GM12878 (cell line): ENCODE measurements at regions not wholly inside any gene's neighbourhood (a gene's known extent, or its start where the extent isn't known, plus 50 kb on each side); places are given as distances from the start of the nearest gene placed in this dataset.

ENCODE experiments used
- ATAC-seq: fragments of 200-7000 bp; cut with Tn5 transposase; 3 replicates; pipeline ENCODE4 v1.9.1; 2020; ENCODE audit warnings: mild to moderate bottlenecking, moderate library complexity
- BruUV-seq: library from RNA; stranded (reverse); fragments of 400-500 nt; replicated peaks from 2 replicates; lab custom pipeline; 2021; lab: Mats Ljungman, UMichigan
- CTCF ChIA-PET: fragments of 300-600 bp; sonication (Branson Sonifier 250); formaldehyde crosslinking; extraction: SDS; loops from one replicate; lab custom pipeline; 2021; ENCODE audit warnings: inconsistent platforms; lab: Yijun Ruan, JAX
- POLR2A ChIA-PET: fragments of 350-600 bp; formaldehyde crosslinking; extraction: SDS; loops from one replicate; lab custom pipeline; 2021; ENCODE audit warnings: inconsistent platforms; lab: Charles Lee
- RAD21 ChIA-PET: fragments of 300-600 bp; sonication (Branson Sonifier 250); formaldehyde crosslinking; loops from one replicate; lab custom pipeline; 2023; ENCODE audit warnings: antibody characterized with exemption; ENCODE audit not compliant: unreplicated experiment; lab: Charles Lee
- SMC1A ChIA-PET: fragments of 300-600 bp; sonication (Branson Sonifier 250); formaldehyde crosslinking; loops from one replicate; lab custom pipeline; 2023; ENCODE audit not compliant: unreplicated experiment, uncharacterized antibody; lab: Charles Lee
- DNase-seq: peaks from one replicate; pipeline ENCODE4 v3.0.0-alpha.2; 2011; ENCODE audit warnings: low read depth, low spot score
- FAIRE-seq: peaks from 3 replicates; lab custom pipeline; 2011; peaks lifted over from hg19 to GRCh38; lab: Jason Lieb, UNC
- H2AFZ ChIP-seq: 2 replicates; pipeline ENCODE4 v1.6.0; 2011; ENCODE audit warnings: low read depth, low read length, control low read depth; ENCODE audit not compliant: control insufficient read depth
- H3K27ac ChIP-seq: 2 replicates; pipeline ENCODE4 v1.5.1; 2011; ENCODE audit warnings: control low read depth; ENCODE audit not compliant: control insufficient read depth, insufficient read depth
- H3K27me3 ChIP-seq, 2 experiments: replicated peaks in 1 of 2; 2 replicates each; pipeline versions ENCODE4 v1.6.0 to v1.6.1; 2011; ENCODE audit warnings: low read length in 1 of 2; ENCODE audit not compliant: control insufficient read depth in 2 of 2, insufficient read depth in 2 of 2
- H3K36me3 ChIP-seq, 2 experiments: 2 replicates each; pipeline ENCODE4 v1.5.1; 2011; ENCODE audit warnings: low read length in 1 of 2; ENCODE audit not compliant: control insufficient read depth in 2 of 2, insufficient read depth in 2 of 2
- H3K4me1 ChIP-seq: 2 replicates; pipeline ENCODE4 v1.6.1; 2011; ENCODE audit warnings: mild to moderate bottlenecking, low read length, moderate library complexity, mixed read lengths; ENCODE audit not compliant: control insufficient read depth, insufficient read depth
- H3K4me2 ChIP-seq: 2 replicates; pipeline ENCODE4 v1.6.0; 2011; ENCODE audit warnings: control low read depth; ENCODE audit not compliant: control insufficient read depth, insufficient read depth
- H3K4me3 ChIP-seq: fragments of 200-600 bp; sonication (generic); 2 replicates; pipeline ENCODE4 v1.5.1; 2016
- H3K79me2 ChIP-seq: 2 replicates; pipeline ENCODE4 v1.6.0; 2011; ENCODE audit warnings: low read length; ENCODE audit not compliant: control insufficient read depth, insufficient read depth
- H3K9ac ChIP-seq: 2 replicates; pipeline ENCODE4 v1.8.0; 2011; ENCODE audit warnings: low read length, control low read depth, mixed read lengths; ENCODE audit not compliant: control insufficient read depth, insufficient read depth
- H3K9me3 ChIP-seq: replicated peaks from 3 replicates; pipeline ENCODE4 v1.5.1; 2011; ENCODE audit warnings: mild to moderate bottlenecking, low read length; ENCODE audit not compliant: control insufficient read depth, insufficient read depth
- H4K20me1 ChIP-seq: 2 replicates; pipeline ENCODE4 v1.6.0; 2011; ENCODE audit not compliant: control insufficient read depth, insufficient read depth
- BRCA1 ChIP-seq: IDR thresholded peaks from 2 replicates; pipeline ENCODE4 v1.6.1; 2011; ENCODE audit warnings: low read depth, low read length, improper control_type of control experiment
- CREM ChIP-seq: IDR thresholded peaks from 2 replicates; pipeline ENCODE4 v1.6.1; 2014; ENCODE audit warnings: antibody characterized with exemption, low read depth
- ELK1 ChIP-seq: IDR thresholded peaks from 2 replicates; pipeline ENCODE4 v1.6.1; 2012; ENCODE audit warnings: low read depth, low read length, improper control_type of control experiment
- EP300 ChIP-seq, 2 experiments: fragments of 150-350 bp in 1 of 2; IDR thresholded peaks; 2 replicates each; pipeline ENCODE4 v1.6.1; 2011 to 2012; ENCODE audit warnings: low read depth in 2 of 2, low read length in 2 of 2, borderline replicate concordance in 1 of 2, improper control_type of control experiment in 1 of 2, inconsistent platforms in 1 of 2; ENCODE audit not compliant: control insufficient read depth in 1 of 2
- MLLT1 ChIP-seq: fragments of 450-650 bp; IDR thresholded peaks from 2 replicates; pipeline ENCODE4 v1.6.1; 2016; ENCODE audit warnings: mild to moderate bottlenecking
- MYB ChIP-seq: fragments of 150-350 bp; IDR thresholded peaks from 2 replicates; pipeline ENCODE4 v1.6.1; 2014; ENCODE audit warnings: mild to moderate bottlenecking, low read depth, low read length, borderline replicate concordance
- SREBF2 ChIP-seq: IDR thresholded peaks from 2 replicates; pipeline ENCODE4 v1.6.1; 2012; ENCODE audit warnings: mild to moderate bottlenecking, low read length
- SUZ12 ChIP-seq: fragments of 200-600 bp; sonication (generic); IDR thresholded peaks from one replicate; pipeline ENCODE4 v1.6.1; 2018; ENCODE audit warnings: antibody characterized with exemption, mild to moderate bottlenecking; ENCODE audit not compliant: unreplicated experiment
- WGBS: methylation state at CpG from one replicate; pipeline ENCODE4 v1.1.6; 2016; ENCODE audit warnings: low lambda C conversion rate; ENCODE audit not compliant: insufficient replicate concordance, insufficient coverage; ENCODE audit errors: missing lambda C conversion rate; 5-methylcytosine and 5-hydroxymethylcytosine counted together
- in situ Hi-C: fragments of 300-500 bp; cut with MboI; formaldehyde crosslinking; loops from 9 replicates; pipeline ENCODE4 v1.14.3; 2018; ENCODE audit warnings: mixed read lengths
- intact Hi-C: fragments of 100-400 bp; cut with micrococcal nuclease; formaldehyde crosslinking; loops from one replicate; pipeline ENCODE4 v1.14.2; 2022; ENCODE audit not compliant: unreplicated experiment

GRCh38 chr9:106772523-106773290 lies 90.3 kb upstream of the ZNF462 start:
- no peaks in the 10 kb centered on the region for H3K27me3 ChIP-seq
- ChIA-PET SMC1A (interaction anchor here (0.7 kb wide), 1 partner anchor 109 kb away, joined by 3 read pairs; no protein-coding TSS in a partner anchor), POLR2A (no interaction called here), CTCF (interaction anchor here (0.9 kb wide), 1 partner anchor 400 kb away, joined by 3 read pairs; no protein-coding TSS in a partner anchor)
- H3K36me3 ChIP-seq = no peaks in the 10 kb centered on the region
- no peaks in the 10 kb centered on the region for H3K79me2 ChIP-seq
- intact Hi-C loops (no loop called here), in situ Hi-C loops (no loop called here)
- no peak for ATAC-seq
- DNase-seq = no peak
- H4K20me1 ChIP-seq = no peaks in the 10 kb centered on the region
- H3K4me3 ChIP-seq = no peak overlapping the region
- WGBS = 25% methylated on average over 5 of the region's 5 CpGs
- no peak overlapping the region for H3K27ac ChIP-seq
- no peaks in the 10 kb centered on the region for H3K4me1 ChIP-seq
- TF ChIP-seq CREM = no peak
- no peak for TF ChIP-seq BRCA1
- TF ChIP-seq, all 136 proteins: peak for 0
- H3K4me2 ChIP-seq = no peak overlapping the region
- H3K9me3 ChIP-seq = no peaks in the 10 kb centered on the region
- FAIRE-seq = no peak
- RAD21 ChIA-PET = no interaction called here
- H3K9ac ChIP-seq = no peak overlapping the region
- H2AFZ ChIP-seq = no peak overlapping the region
- no TSS peak for BruUV-seq

GRCh38 chr9:106773750-106774149 lies 89.2 kb upstream of the ZNF462 start:
- ATAC-seq (no peak), DNase-seq (no peak), FAIRE-seq (no peak)
- no TSS peak for BruUV-seq
- Histone ChIP-seq H3K27me3 (no peaks in the 10 kb centered on the region), H3K9ac (no peak overlapping the region), H3K79me2 (no peaks in the 10 kb centered on the region), H3K9me3 (no peaks in the 10 kb centered on the region), H4K20me1 (no peaks in the 10 kb centered on the region), H3K36me3 (no peaks in the 10 kb centered on the region), H3K4me1 (no peaks in the 10 kb centered on the region), H3K27ac (no peak overlapping the region), H3K4me3 (no peak overlapping the region), H2AFZ (no peak overlapping the region), H3K4me2 (no peak overlapping the region)
- intact Hi-C loops (no loop called here), in situ Hi-C loops (no loop called here)
- WGBS = 51% methylated on average over 7 of the region's 7 CpGs
- TF ChIP-seq SREBF2 (no peak), MLLT1 (no peak), ELK1 (no peak), SUZ12 (no peak), EP300 (IDR thresholded peaks at IDR 0.05; ENCODE audit: borderline replicate concordance in 1 of 2, control insufficient read depth in 1 of 2, low read depth in 2 of 2, low read length in 2 of 2) (no peak), MYB (no peak)
- RAD21 ChIA-PET = no interaction called here
- CTCF ChIA-PET = interaction anchor here (0.9 kb wide), 1 partner anchor 399 kb away, joined by 3 read pairs; no protein-coding TSS in a partner anchor
- POLR2A ChIA-PET = no interaction called here
- SMC1A ChIA-PET = interaction anchor here (1.6 kb wide), 1 partner anchor 9 kb away, joined by 3 read pairs; no protein-coding TSS in a partner anchor
